ENCODE measurements at regions not wholly inside any gene's neighbourhood (a gene's known extent, or its start where the extent isn't known, plus 50 kb on each side); places are given as distances from the start of the nearest gene placed in this dataset.

DNA sequence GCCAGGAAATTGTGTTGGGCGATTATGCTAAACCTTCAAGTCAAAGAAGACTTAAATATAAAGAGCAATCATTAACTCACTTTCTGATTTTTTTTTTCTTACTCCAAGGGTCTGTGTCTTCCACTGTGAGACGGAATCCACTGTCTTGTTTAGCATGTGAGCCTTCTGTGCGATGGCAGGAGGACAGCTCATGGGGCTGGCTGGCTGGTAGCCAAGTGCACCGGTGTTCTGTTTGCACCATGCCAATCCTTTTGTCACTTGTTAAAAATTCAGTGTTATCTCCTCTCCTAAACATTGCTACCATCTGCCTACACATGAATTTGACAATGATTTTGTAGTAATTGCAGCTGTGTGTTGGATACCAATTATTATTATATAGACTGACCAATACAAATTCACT is 1056.3 kb upstream of the IGFBP7 start:
- Mint-ChIP-seq H3K9me3 (ENCODE audit: low read depth, unreplicated experiment) (peaks cover 19% of the 10 kb centered on the region), H3K27ac (ENCODE audit: unreplicated experiment) (no peak overlapping the region), H3K36me3 (ENCODE audit: insufficient read depth, unreplicated experiment) (no peaks in the 10 kb centered on the region), H3K4me3 (ENCODE audit: low read depth, unreplicated experiment) (no peak overlapping the region), H3K4me1 (ENCODE audit: low read depth, unreplicated experiment) (no peaks in the 10 kb centered on the region), H3K27me3 (ENCODE audit: unreplicated experiment) (no peaks in the 10 kb centered on the region)
- intact Hi-C loops (cut with micrococcal nuclease; ENCODE audit: unreplicated experiment): no loop called here
- BruUV-seq (replicated peaks): no TSS peak
- no peak for DNase-seq
- TF ChIP-seq, protein P1, sequence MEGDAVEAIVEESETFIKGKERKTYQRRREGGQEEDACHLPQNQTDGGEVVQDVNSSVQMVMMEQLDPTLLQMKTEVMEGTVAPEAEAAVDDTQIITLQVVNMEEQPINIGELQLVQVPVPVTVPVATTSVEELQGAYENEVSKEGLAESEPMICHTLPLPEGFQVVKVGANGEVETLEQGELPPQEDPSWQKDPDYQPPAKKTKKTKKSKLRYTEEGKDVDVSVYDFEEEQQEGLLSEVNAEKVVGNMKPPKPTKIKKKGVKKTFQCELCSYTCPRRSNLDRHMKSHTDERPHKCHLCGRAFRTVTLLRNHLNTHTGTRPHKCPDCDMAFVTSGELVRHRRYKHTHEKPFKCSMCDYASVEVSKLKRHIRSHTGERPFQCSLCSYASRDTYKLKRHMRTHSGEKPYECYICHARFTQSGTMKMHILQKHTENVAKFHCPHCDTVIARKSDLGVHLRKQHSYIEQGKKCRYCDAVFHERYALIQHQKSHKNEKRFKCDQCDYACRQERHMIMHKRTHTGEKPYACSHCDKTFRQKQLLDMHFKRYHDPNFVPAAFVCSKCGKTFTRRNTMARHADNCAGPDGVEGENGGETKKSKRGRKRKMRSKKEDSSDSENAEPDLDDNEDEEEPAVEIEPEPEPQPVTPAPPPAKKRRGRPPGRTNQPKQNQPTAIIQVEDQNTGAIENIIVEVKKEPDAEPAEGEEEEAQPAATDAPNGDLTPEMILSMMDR (IDR thresholded peaks at IDR 0.05; ENCODE audit: unreplicated experiment): no peak
- CTCF ChIA-PET: no interaction called here

DNA sequence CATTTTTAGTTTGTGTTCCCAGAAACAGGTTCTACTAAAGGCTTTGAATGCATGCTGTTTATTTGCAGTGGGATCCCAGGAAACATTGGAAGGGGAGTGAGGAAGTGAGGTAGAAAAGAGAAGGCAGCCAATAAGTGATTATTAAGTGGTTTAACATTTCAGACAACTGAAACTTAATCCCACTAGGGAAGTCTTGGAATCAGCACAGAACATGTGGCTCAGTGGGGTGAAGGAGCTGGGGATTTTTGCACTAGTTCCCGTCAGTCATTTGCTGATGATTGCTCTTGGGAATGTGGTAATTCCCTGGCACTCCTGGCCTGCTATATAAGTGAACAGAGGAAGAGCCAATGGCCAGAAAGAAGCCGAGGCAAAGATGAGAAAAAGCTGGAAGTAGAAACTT is 1053.0 kb upstream of the IGFBP7 start:
- Mint-ChIP-seq H3K4me1 (ENCODE audit: low read depth, unreplicated experiment) (no peaks in the 10 kb centered on the region), H3K27ac (ENCODE audit: unreplicated experiment) (no peak overlapping the region), H3K9me3 (ENCODE audit: low read depth, unreplicated experiment) (peaks cover 6% of the 10 kb centered on the region), H3K36me3 (ENCODE audit: insufficient read depth, unreplicated experiment) (no peaks in the 10 kb centered on the region), H3K27me3 (ENCODE audit: unreplicated experiment) (no peaks in the 10 kb centered on the region), H3K4me3 (ENCODE audit: low read depth, unreplicated experiment) (no peak overlapping the region)
- DNase-seq: no peak
- CTCF ChIA-PET: no interaction called here
- BruUV-seq (replicated peaks): no TSS peak
- TF ChIP-seq, protein P1 (IDR thresholded peaks at IDR 0.05; ENCODE audit: unreplicated experiment): no peak
- intact Hi-C loops (cut with micrococcal nuclease; ENCODE audit: unreplicated experiment): no loop called here

- BruUV-seq (replicated peaks): no TSS peak
- intact Hi-C loops (cut with micrococcal nuclease; ENCODE audit: unreplicated experiment): no loop called here
- Mint-ChIP-seq H3K27me3 (ENCODE audit: unreplicated experiment) (no peaks in the 10 kb centered on the region), H3K9me3 (ENCODE audit: low read depth, unreplicated experiment) (peaks cover 13% of the 10 kb centered on the region), H3K4me3 (ENCODE audit: low read depth, unreplicated experiment) (no peak overlapping the region), H3K27ac (ENCODE audit: unreplicated experiment) (no peak overlapping the region), H3K36me3 (ENCODE audit: insufficient read depth, unreplicated experiment) (no peaks in the 10 kb centered on the region), H3K4me1 (ENCODE audit: low read depth, unreplicated experiment) (no peaks in the 10 kb centered on the region)
- TF ChIP-seq, protein P1 (IDR thresholded peaks at IDR 0.05; ENCODE audit: unreplicated experiment): no peak
- DNase-seq: no peak
- CTCF ChIA-PET: no interaction called here
Observed at GRCh38 chr4:58149404-58150085, 1039.4 kb upstream of the IGFBP7 start.

DNA sequence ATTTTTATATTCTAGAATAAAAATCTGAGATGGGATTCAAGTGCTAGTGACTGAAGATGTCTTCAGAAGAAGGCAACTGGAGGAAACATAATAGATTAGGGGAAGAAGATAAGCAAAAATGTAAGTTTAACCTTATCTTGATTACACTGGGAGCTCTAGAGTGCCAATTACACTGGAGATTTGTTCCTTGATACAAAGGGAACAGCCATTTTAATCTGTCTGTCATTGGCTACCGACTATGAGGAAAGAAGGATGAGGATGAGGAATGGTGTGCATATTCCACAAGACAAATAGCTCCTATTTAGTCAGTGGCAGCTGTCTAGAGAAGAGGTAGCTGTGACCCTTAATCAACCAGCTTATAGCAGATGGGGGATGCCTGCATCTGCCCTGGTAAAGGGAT is 1034.5 kb upstream of the IGFBP7 start:
- H3K27me3 Mint-ChIP-seq (ENCODE audit: unreplicated experiment): no peaks in the 10 kb centered on the region
- peaks cover 4% of the 10 kb centered on the region for H3K9me3 Mint-ChIP-seq (ENCODE audit: low read depth, unreplicated experiment)
- intact Hi-C loops (cut with micrococcal nuclease; ENCODE audit: unreplicated experiment): no loop called here
- CTCF ChIA-PET: no interaction called here
- no peak overlapping the region for H3K4me3 Mint-ChIP-seq (ENCODE audit: low read depth, unreplicated experiment)
- H3K27ac Mint-ChIP-seq (ENCODE audit: unreplicated experiment): no peak overlapping the region
- TF ChIP-seq, protein P1 (IDR thresholded peaks at IDR 0.05; ENCODE audit: unreplicated experiment): no peak
- H3K4me1 Mint-ChIP-seq (ENCODE audit: low read depth, unreplicated experiment): no peaks in the 10 kb centered on the region
- no TSS peak for BruUV-seq (replicated peaks)
- DNase-seq: no peak
- no peaks in the 10 kb centered on the region for H3K36me3 Mint-ChIP-seq (ENCODE audit: insufficient read depth, unreplicated experiment)

Data from Calu3 (cell line).